Psoas muscle (tissue), 7 donors: ENCODE measurements at regions not wholly inside any gene's neighbourhood (a gene's known extent, or its start where the extent isn't known, plus 50 kb on each side); places are given as distances from the start of the nearest gene placed in this dataset.

Source experiments
- ATAC-seq, 4 donors: fragments of 200-7000 bp; cut with Tn5 transposase; one replicate each; pipeline ENCODE4 v1.9.1; 2020; ENCODE audit warnings: moderate library complexity in 3 of 4, mild to moderate bottlenecking in 2 of 4
- DNase-seq, 2 donors: peaks; one replicate each; pipeline ENCODE4 v3.0.0-alpha.2; 2020
- H3K27ac ChIP-seq: fragments of 200-600 bp; one replicate; pipeline ENCODE4 v1.8.0; 2022
- H3K27me3 ChIP-seq, 3 donors: fragments of 200-600 bp in 1 of 3; one replicate each; pipeline versions ENCODE4 v1.6.1 to v1.8.0; 2013 to 2022; ENCODE audit warnings: low read length in 2 of 3, mild to moderate bottlenecking in 2 of 3, moderate library complexity in 1 of 3; ENCODE audit not compliant: insufficient read depth in 3 of 3
- H3K36me3 ChIP-seq, 2 donors: fragments of 200-600 bp in 1 of 2; one replicate each; pipeline versions ENCODE4 v1.6.1 to v1.8.0; 2013 to 2022; ENCODE audit warnings: low read depth in 1 of 2, mild to moderate bottlenecking in 1 of 2, moderate library complexity in 1 of 2; ENCODE audit not compliant: insufficient read depth in 1 of 2
- H3K4me1 ChIP-seq: fragments of 200-600 bp; one replicate; pipeline ENCODE4 v1.8.0; 2022
- H3K4me3 ChIP-seq: fragments of 200-600 bp; one replicate; pipeline ENCODE4 v1.8.0; 2022; ENCODE audit warnings: mild to moderate bottlenecking
- H3K9me3 ChIP-seq: fragments of 200-600 bp; one replicate; pipeline ENCODE4 v1.8.0; 2022
- WGBS, 3 donors: extraction: QIAGEN DNeasy Blood & Tissue Kit; methylation state at CpG; one replicate each; pipeline versions ENCODE4 v1.1.6 to v1.1.7; 2013; 5-methylcytosine and 5-hydroxymethylcytosine counted together
- intact Hi-C, 2 donors: fragments of 100-400 bp; cut with DNase I; formaldehyde crosslinking; loops; one replicate each; pipeline versions ENCODE4 v1.11.0 to v1.14.2; 2022
- TF ChIP-seq, protein P1 (sequence below): fragments of 200-600 bp; IDR thresholded peaks from one replicate; pipeline ENCODE4 v1.8.0; 2022; ENCODE audit warnings: antibody characterized with exemption
- donor health status: healthy with polysubstance abuse.
- donor health status: DM: no; HTN: no; CAD: no; lungs with moderate emphysema.
- donor health status: Bipolar disorder and iron deficiency.
- donor health status: healthy.
- donor health status: DM: yes; HTN: yes; CAD: no.
- donor health status: DM: no; HTN: no; CAD: no.
- donor health status: DM: yes; HTN: yes; CAD: no.

DNA sequence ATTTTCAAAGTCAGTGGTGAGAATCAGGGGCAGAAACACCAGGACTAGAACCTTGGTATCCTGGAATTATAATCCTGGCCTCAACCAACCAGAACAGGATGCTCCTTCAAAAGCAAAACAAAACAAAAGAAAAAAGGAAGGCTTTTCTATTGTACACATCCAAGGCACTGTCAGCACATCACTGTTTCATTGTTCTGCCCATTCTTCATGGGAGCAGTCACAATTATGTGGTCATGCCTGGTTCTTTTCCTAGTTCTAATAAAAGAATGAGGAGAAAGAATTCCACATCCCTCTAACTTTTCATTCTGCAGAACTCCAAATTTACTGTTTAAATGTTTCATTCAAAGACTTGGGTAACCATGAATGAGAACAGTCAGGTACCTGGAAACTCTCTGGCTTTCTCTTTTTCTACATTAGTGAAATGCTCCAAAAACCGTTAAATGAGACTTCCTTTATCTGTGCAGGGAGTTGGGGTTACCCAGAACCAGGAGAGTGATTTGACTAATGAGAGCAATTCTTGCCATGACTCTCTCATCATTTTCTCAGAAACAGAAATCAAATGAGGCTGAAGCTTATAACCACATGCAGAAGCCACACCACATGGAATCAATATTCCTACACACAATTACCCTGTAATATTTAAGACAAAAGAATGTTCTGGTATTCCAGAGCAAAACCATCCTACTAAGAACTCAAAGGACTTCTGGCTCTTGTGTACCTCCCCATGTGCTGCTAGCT is 110.9 kb upstream of the CCDC150 start:
- Histone ChIP-seq H3K4me1 (no peaks in the 10 kb centered on the region), H3K27me3 (no peaks in the 10 kb centered on the region), H3K36me3 (no peaks in the 10 kb centered on the region), H3K4me3 (no peak overlapping the region), H3K27ac (no peak overlapping the region), H3K9me3 (peaks cover 3% of the 10 kb centered on the region)
- intact Hi-C loops: no loop called here
- 44 to 66% (median 64%) methylated on average over 1 of the region's 1 CpG for WGBS, 3 donors
- no peak for ATAC-seq
- no peak for DNase-seq
- TF ChIP-seq, protein P1, sequence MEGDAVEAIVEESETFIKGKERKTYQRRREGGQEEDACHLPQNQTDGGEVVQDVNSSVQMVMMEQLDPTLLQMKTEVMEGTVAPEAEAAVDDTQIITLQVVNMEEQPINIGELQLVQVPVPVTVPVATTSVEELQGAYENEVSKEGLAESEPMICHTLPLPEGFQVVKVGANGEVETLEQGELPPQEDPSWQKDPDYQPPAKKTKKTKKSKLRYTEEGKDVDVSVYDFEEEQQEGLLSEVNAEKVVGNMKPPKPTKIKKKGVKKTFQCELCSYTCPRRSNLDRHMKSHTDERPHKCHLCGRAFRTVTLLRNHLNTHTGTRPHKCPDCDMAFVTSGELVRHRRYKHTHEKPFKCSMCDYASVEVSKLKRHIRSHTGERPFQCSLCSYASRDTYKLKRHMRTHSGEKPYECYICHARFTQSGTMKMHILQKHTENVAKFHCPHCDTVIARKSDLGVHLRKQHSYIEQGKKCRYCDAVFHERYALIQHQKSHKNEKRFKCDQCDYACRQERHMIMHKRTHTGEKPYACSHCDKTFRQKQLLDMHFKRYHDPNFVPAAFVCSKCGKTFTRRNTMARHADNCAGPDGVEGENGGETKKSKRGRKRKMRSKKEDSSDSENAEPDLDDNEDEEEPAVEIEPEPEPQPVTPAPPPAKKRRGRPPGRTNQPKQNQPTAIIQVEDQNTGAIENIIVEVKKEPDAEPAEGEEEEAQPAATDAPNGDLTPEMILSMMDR: no peak

- intact Hi-C loops: no loop called here
- 93 to 95% (median 95%) methylated on average over 4 of the region's 4 CpGs for WGBS, 3 donors
- no peak overlapping the region for H3K27ac ChIP-seq
- no peak for DNase-seq
- no peak for ATAC-seq
- TF ChIP-seq, protein P1: no peak
- peaks cover 3% of the 10 kb centered on the region for H3K9me3 ChIP-seq
- H3K4me3 ChIP-seq: no peak overlapping the region
- H3K4me1 ChIP-seq: no peaks in the 10 kb centered on the region
- no peaks in the 10 kb centered on the region for H3K36me3 ChIP-seq
- no peaks in the 10 kb centered on the region for H3K27me3 ChIP-seq
Measured at GRCh38 chr2:196530910-196531309, 108.6 kb upstream of the CCDC150 start.

- DNase-seq (no peak), ATAC-seq (no peak)
- Histone ChIP-seq H3K4me1 (no peaks in the 10 kb centered on the region), H3K36me3 (no peaks in the 10 kb centered on the region), H3K27ac (no peak overlapping the region), H3K27me3 (no peaks in the 10 kb centered on the region), H3K4me3 (no peak overlapping the region), H3K9me3 (peaks cover 3% of the 10 kb centered on the region)
- intact Hi-C loops: no loop called here
- WGBS, 3 donors: 50 to 51% (median 51%) methylated on average over 3 of the region's 3 CpGs
- TF ChIP-seq, protein P1: no peak
Measured at GRCh38 chr2:196533772-196534397, 105.6 kb upstream of the CCDC150 start.

- H3K9me3 ChIP-seq: peaks cover 3% of the 10 kb centered on the region
- H3K4me3 ChIP-seq: no peak overlapping the region
- H3K27me3 ChIP-seq: no peaks in the 10 kb centered on the region
- ATAC-seq: no peak
- no peaks in the 10 kb centered on the region for H3K4me1 ChIP-seq
- TF ChIP-seq, protein P1: no peak
- no peak for DNase-seq
- no peak overlapping the region for H3K27ac ChIP-seq
- WGBS, 3 donors: 67 to 71% (median 67%) methylated on average over 5 of the region's 5 CpGs
- intact Hi-C loops: no loop called here
- no peaks in the 10 kb centered on the region for H3K36me3 ChIP-seq
Measured at GRCh38 chr2:196534495-196534894, 105.0 kb upstream of the CCDC150 start.
